HG03457 (cell line): ENCODE measurements at regions not wholly inside any gene's neighbourhood (a gene's known extent, or its start where the extent isn't known, plus 50 kb on each side); places are given as distances from the start of the nearest gene placed in this dataset.

Experiments used
- ATAC-seq: cut with Tn5 transposase; IDR thresholded peaks from one replicate; pipeline ENCODE4 v1.9.1; 2021; ENCODE audit warnings: moderate number of reproducible peaks; ENCODE audit not compliant: unreplicated experiment

- ATAC-seq = no peak
Observed at GRCh38 chr17:12521416-12521815, 144.3 kb upstream of the MYOCD start.

- ATAC-seq = no peak
Observed at GRCh38 chr17:12522336-12522735, 143.4 kb upstream of the MYOCD start.

- ATAC-seq = no peak
Observed at GRCh38 chr17:12522743-12523183, 142.9 kb upstream of the MYOCD start.

- ATAC-seq = no peak
Observed at GRCh38 chr17:12523244-12523643, 142.4 kb upstream of the MYOCD start.

- ATAC-seq = no peak
Observed at GRCh38 chr17:12528036-12528435, 137.7 kb upstream of the MYOCD start.

- no peak for ATAC-seq
Observed at GRCh38 chr17:12530161-12530560, 135.5 kb upstream of the MYOCD start.

- ATAC-seq = no peak
Observed at GRCh38 chr17:12536021-12536420, 129.7 kb upstream of the MYOCD start.

GRCh38 chr17:12536472-12536871 lies 129.2 kb upstream of the MYOCD start:
- no peak for ATAC-seq

- ATAC-seq = no peak
Observed at GRCh38 chr17:12537436-12537835, 128.3 kb upstream of the MYOCD start.

- ATAC-seq = no peak
Observed at GRCh38 chr17:12538003-12538402, 127.7 kb upstream of the MYOCD start.

- ATAC-seq = peak; percentile 57
Observed at GRCh38 chr17:12545877-12546513, 119.7 kb upstream of the MYOCD start.

- ATAC-seq = no peak
Observed at GRCh38 chr17:12546983-12547382, 118.7 kb upstream of the MYOCD start.

GRCh38 chr17:12547831-12548230 lies 117.9 kb upstream of the MYOCD start:
- no peak for ATAC-seq

- no peak for ATAC-seq
Observed at GRCh38 chr17:12548558-12548957, 117.1 kb upstream of the MYOCD start.

- ATAC-seq = no peak
Observed at GRCh38 chr17:12549499-12550041, 116.1 kb upstream of the MYOCD start.

GRCh38 chr17:12553625-12554024 lies 112.1 kb upstream of the MYOCD start:
- ATAC-seq = no peak

- no peak for ATAC-seq
Observed at GRCh38 chr17:12554251-12554650, 111.4 kb upstream of the MYOCD start.

- no peak for ATAC-seq
Observed at GRCh38 chr17:12566291-12566690, 99.4 kb upstream of the MYOCD start.

- ATAC-seq = no peak
Observed at GRCh38 chr17:12567077-12568053, 98.3 kb upstream of the MYOCD start.

- no peak for ATAC-seq
Observed at GRCh38 chr17:12568358-12569251, 97.1 kb upstream of the MYOCD start.

GRCh38 chr17:12571606-12572005 lies 94.1 kb upstream of the MYOCD start:
- no peak for ATAC-seq
